Stomach (tissue), 4 donors: ENCODE measurements at regions not wholly inside any gene's neighbourhood (a gene's known extent, or its start where the extent isn't known, plus 50 kb on each side); places are given as distances from the start of the nearest gene placed in this dataset.

Experiments used
- CTCF ChIP-seq, 7 experiments: fragments of 450-650 bp in 4 of 7; fragments of 200-600 bp in 3 of 7; sonication (generic) in 3 of 7; IDR thresholded peaks; one replicate each; pipeline ENCODE4 v1.5.1; 2016 to 2019; ENCODE audit warnings: antibody characterized with exemption in 7 of 7, control low read depth in 2 of 7, mild to moderate bottlenecking in 1 of 7
- EP300 ChIP-seq: sonication (generic); formaldehyde crosslinking; IDR thresholded peaks from one replicate; pipeline ENCODE4 v1.6.1; 2017; ENCODE audit warnings: antibody characterized with exemption
- POLR2A ChIP-seq, 4 donors: fragments of 450-650 bp; IDR thresholded peaks; one replicate each; pipeline ENCODE4 v1.6.1; 2016; ENCODE audit warnings: antibody characterized with exemption in 4 of 4, control low read depth in 2 of 4, mild to moderate bottlenecking in 1 of 4, moderate library complexity in 1 of 4
- POLR2AphosphoS5 ChIP-seq, 3 donors: sonication (generic); formaldehyde crosslinking; IDR thresholded peaks; one replicate each; pipeline ENCODE4 v1.6.1; 2016; ENCODE audit warnings: antibody characterized with exemption in 3 of 3

DNA sequence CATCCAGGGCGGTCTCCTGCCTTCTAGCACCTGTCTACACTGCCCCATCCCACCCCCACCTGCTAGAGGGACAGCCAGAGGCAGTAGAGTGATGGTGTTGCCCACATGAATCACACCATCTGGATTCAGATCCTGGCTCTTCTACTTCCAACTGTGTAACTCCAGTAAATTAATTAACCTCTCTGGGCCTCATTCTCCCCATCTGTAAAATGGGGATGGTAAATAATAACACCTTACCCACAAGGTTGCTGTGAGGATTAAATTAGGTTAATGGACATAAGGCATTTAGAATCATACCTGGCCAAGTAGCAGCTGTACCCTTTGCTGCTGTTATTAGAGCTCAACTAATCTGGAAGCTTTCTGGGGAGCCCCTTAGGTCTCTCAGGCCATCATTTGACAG is 149.6 kb upstream of the BCOR start:
- no peak for TF ChIP-seq POLR2AphosphoS5 (IDR thresholded peaks at IDR 0.05)
- TF ChIP-seq POLR2A (IDR thresholded peaks at IDR 0.05): no peak
- TF ChIP-seq CTCF (IDR thresholded peaks at IDR 0.05): no peak
- TF ChIP-seq EP300: no peak
